ENCODE measurements at regions not wholly inside any gene's neighbourhood (a gene's known extent, or its start where the extent isn't known, plus 50 kb on each side); places are given as distances from the start of the nearest gene placed in this dataset.
A peak's percentile ranks its signal among the peaks of the same experiment; 100 is the strongest.

DNA sequence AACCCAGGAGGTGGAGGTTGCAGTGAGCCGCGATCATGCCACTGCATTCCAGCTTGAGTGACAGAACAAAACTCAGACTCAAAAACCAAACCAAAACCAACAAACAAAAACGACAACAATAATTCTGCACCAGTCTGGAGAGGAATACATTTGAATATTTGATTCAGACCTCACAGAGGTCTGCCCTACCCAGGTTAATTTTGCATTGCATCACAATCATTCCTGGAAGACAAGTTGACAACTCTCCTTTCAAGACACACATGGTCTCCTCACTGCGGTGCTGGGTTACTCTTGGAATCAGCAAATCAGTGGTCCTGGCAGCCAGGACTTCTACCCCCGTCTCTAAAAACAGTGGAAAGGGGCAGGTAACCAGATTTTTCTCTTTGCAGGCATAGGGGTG is 79.9 kb upstream of the TMTC4 start:
- no peak for DNase-seq

DNA sequence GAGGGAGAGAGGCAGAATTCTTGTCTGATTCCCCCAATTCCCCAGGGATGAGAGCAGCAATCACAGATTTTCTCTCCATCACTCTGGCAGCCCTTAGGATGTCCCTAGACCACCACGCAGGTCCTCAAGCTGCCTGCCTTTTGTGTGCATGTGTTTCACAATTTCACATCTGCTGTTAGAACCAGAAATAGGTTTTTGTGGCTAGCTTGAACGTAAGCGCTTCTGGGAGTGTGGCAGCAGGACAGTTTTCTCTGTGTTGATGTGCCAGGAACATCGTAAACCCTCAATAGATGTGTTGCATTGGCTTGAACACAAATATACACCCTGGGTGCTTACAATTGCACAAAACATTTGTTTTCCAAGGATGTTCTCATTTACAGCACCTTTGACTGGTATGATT is 78.8 kb upstream of the TMTC4 start:
- peak; percentile 42 for DNase-seq

- no peak for DNase-seq
These were observed 77.2 kb upstream of the TMTC4 start for GRCh38 chr13:100751826-100752225.

DNA sequence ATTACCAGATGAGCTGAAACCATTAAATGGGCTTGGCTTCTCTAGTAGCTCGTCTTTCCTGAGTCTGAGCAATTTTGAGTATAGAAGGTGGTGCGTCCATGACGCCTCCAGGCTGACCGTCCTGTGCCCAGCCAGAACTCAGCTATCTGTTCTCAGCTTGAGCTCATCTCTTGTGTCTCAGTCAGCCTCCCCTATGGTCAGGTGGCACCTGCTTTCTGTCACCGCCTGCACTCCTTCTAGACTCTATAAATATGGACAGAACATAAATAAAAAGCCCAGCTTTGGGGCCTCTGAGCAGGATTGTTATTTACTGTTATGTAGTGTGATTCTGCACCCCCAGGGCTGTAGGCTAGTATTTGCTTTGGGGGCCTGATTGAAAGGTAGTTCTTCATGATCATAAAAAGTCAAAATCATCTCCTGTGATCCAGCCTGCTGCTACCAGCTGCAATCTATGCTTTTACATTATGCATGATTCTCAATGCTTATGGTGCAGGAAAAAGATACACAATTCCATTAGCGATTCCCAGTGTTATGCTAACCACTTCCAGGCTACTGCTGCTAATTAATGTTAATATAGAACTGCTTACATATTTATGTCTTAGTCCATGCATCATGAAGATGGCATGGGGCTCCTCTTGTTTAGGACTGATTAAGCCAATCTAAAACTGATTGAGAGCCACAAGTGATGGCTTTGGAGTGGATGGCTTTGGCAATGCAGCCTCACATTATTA is 72.5 kb upstream of the TMTC4 start:
- DNase-seq: no peak

DNA sequence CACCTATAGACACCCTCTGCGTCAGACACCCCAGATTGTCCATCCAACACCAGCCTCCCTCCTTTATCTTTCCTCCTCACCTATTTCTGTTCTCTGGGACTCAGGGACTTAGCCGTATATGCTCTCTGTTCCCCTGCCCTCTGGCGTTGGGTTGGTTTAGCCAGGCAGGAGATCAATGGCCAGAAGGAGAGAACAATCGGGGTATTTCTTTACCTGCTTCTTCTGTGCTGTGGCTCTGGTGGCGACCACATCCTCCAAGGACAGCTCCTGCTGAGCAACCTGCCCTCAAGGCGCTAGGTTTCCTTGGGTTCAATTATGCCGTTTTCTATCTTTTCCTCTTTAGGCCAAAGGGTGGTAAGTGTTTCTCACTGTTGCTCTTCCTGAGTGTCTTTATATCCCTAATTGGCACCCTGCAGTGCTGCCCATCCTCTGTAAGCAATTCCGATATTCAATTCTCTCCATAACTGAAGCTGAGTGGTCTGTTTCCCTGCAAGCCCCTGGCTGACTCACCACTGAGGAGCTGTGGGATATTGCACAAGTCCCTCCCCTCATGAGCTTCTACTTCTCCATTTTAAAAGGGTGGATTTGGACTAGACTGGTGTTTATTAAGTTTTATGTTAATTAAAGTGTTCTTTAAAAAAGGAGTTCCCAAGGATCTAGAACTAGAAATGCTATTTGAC is 63.7 kb upstream of the TMTC4 start:
- no peak for DNase-seq

- DNase-seq: no peak
These were observed 60.9 kb upstream of the TMTC4 start for GRCh38 chr13:100735494-100735893.

- DNase-seq: no peak
These were observed 59.7 kb upstream of the TMTC4 start for GRCh38 chr13:100734194-100734720.

GRCh38 chr13:100733261-100733660 is 58.7 kb upstream of the TMTC4 start:
- no peak for DNase-seq

DNA sequence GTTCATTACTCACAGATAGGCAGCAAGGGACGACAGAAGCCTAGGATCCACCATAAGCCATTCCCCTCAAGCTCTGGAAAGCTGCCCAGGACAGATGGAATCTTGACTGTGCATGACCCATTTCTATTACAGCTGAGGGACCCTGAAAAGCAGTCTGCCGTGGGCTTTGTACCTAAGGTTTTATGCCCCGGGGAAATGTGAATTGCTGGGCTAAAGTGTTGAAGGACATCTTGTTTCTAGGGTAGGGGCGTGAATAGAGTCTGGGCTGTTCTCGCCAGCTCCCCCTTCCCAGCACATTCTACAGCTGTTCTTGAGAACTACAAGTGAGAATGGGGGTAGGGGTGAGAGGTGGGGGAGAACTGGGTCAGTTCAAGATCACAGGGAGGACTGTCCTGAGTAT is 53.6 kb upstream of the TMTC4 start:
- DNase-seq: no peak

DNA sequence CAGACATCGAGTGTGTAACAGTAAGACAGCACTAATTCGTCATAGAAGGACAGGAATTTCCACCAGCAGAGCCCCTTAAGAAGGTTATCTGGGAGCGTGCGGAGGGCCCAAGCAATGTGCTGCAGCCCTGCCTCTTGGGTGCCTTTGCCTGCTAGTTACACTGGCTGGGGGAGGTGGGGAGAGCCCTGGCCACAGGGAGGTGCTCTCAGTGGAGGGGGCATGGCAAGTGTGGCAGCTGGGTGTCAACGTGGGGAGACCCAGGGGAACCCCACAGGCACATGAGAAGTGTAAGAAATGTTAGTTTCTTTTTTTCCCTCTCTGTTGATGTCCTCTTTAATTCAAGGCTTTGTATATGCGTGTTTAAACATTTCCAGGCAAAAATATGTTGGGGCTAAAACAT is 50.9 kb upstream of the TMTC4 start:
- DNase-seq: no peak

GRCh38 chr13:100724568-100724967 is 50.0 kb upstream of the TMTC4 start:
- no peak for DNase-seq
